GM19463 (cell line): ENCODE measurements at regions not wholly inside any gene's neighbourhood (a gene's known extent, or its start where the extent isn't known, plus 50 kb on each side); places are given as distances from the start of the nearest gene placed in this dataset.
"Not testable (repeated sequence)": the region's sequence is repeated elsewhere in the genome, so short reads cannot be mapped to it uniquely, and the experiment has no call there.

Experiments
- ATAC-seq: cut with Tn5 transposase; IDR thresholded peaks from one replicate; pipeline ENCODE4 v1.9.1; 2021; ENCODE audit warnings: mild to moderate bottlenecking, moderate library complexity; ENCODE audit not compliant: unreplicated experiment

- ATAC-seq: no peak
Measured at GRCh38 chr10:29732918-29733317, 98.1 kb upstream of the SVIL start.

GRCh38 chr10:29731760-29732159 is 97.0 kb upstream of the SVIL start:
- no peak for ATAC-seq

- ATAC-seq: no peak
Measured at GRCh38 chr10:29730969-29731368, 96.2 kb upstream of the SVIL start.

GRCh38 chr10:29730458-29730857 is 95.7 kb upstream of the SVIL start:
- no peak for ATAC-seq

GRCh38 chr10:29728541-29729049 is 93.8 kb upstream of the SVIL start:
- ATAC-seq: no peak

- ATAC-seq: not testable (repeated sequence)
Measured at GRCh38 chr10:29725927-29726326, 91.2 kb upstream of the SVIL start.

GRCh38 chr10:29725133-29725720 is 90.5 kb upstream of the SVIL start:
- ATAC-seq: peak; percentile 44

- ATAC-seq: no peak
Measured at GRCh38 chr10:29723726-29724125, 89.0 kb upstream of the SVIL start.

GRCh38 chr10:29722777-29723176 is 88.0 kb upstream of the SVIL start:
- ATAC-seq: no peak

- ATAC-seq: no peak
Measured at GRCh38 chr10:29720149-29720548, 85.4 kb upstream of the SVIL start.

- no peak for ATAC-seq
Measured at GRCh38 chr10:29719281-29719675, 84.5 kb upstream of the SVIL start.

- ATAC-seq: no peak
Measured at GRCh38 chr10:29715296-29715695, 80.5 kb upstream of the SVIL start.

- ATAC-seq: no peak
Measured at GRCh38 chr10:29714096-29714874, 79.5 kb upstream of the SVIL start.

GRCh38 chr10:29713450-29713849 is 78.7 kb upstream of the SVIL start:
- no peak for ATAC-seq

GRCh38 chr10:29712108-29712507 is 77.3 kb upstream of the SVIL start:
- ATAC-seq: no peak

- ATAC-seq: no peak
Measured at GRCh38 chr10:29710128-29710527, 75.4 kb upstream of the SVIL start.

GRCh38 chr10:29709484-29710002 is 74.8 kb upstream of the SVIL start:
- ATAC-seq: no peak

GRCh38 chr10:29703271-29703670 is 68.5 kb upstream of the SVIL start:
- no peak for ATAC-seq

GRCh38 chr10:29702273-29703164 is 67.7 kb upstream of the SVIL start:
- ATAC-seq: no peak

GRCh38 chr10:29701306-29701705 is 66.5 kb upstream of the SVIL start:
- ATAC-seq: no peak

- no peak for ATAC-seq
Measured at GRCh38 chr10:29699621-29700020, 64.8 kb upstream of the SVIL start.
